ENCODE measurements at regions not wholly inside any gene's neighbourhood (a gene's known extent, or its start where the extent isn't known, plus 50 kb on each side); places are given as distances from the start of the nearest gene placed in this dataset.
"Not testable (repeated sequence)": the region's sequence is repeated elsewhere in the genome, so short reads cannot be mapped to it uniquely, and the experiment has no call there.

GRCh38 chrX:14303891-14304290 is 225.4 kb upstream of the GLRA2 start:
- Histone ChIP-seq H3K36me3 (replicated peaks in 1 of 2; ENCODE audit: control extremely low read depth in 1 of 2, control insufficient read depth in 1 of 2, extremely low read depth in 1 of 2, insufficient read depth in 2 of 2, low read length in 1 of 2) (no peaks in the 10 kb centered on the region), H3K9ac (ENCODE audit: low read length) (no peak overlapping the region), H3K4me3 (ENCODE audit: control extremely low read depth in 1 of 5, extremely low read depth in 1 of 5, insufficient read depth in 1 of 5, low read depth in 2 of 5, low read length in 4 of 5) (no peak overlapping the region), H3K4me2 (replicated peaks; ENCODE audit: low read depth, low read length, poor library complexity, severe bottlenecking) (no peak overlapping the region), H3K79me2 (ENCODE audit: control insufficient read depth, insufficient read depth, low read length) (no peaks in the 10 kb centered on the region), H3K27ac (ENCODE audit: low read length in 2 of 2) (no peak overlapping the region), H3K9me3 (ENCODE audit: control extremely low read depth in 1 of 3, control insufficient read depth in 2 of 3, insufficient read depth in 1 of 3, low read length in 2 of 3) (no peaks in the 10 kb centered on the region), H3K4me1 (ENCODE audit: control insufficient read depth in 2 of 2, insufficient read depth in 2 of 2, low read length in 2 of 2) (no peaks in the 10 kb centered on the region), H4K20me1 (ENCODE audit: control insufficient read depth, insufficient read depth, low read length, poor library complexity, severe bottlenecking) (no peaks in the 10 kb centered on the region), H3K27me3 (replicated peaks in 1 of 4; ENCODE audit: control extremely low read depth in 1 of 4, control insufficient read depth in 3 of 4, insufficient read depth in 4 of 4, low read length in 3 of 4) (no peaks in the 10 kb centered on the region), H2AFZ (ENCODE audit: insufficient read depth, low read depth, low read length, poor library complexity, severe bottlenecking) (no peak overlapping the region)
- Mint-ChIP-seq H3K4me3 (no peak overlapping the region), H3K27me3 (no peaks in the 10 kb centered on the region), H3K27ac (no peak overlapping the region), H3K4me1 (no peaks in the 10 kb centered on the region), H3K9me3 (ENCODE audit: insufficient read depth) (no peaks in the 10 kb centered on the region)
- CTCF ChIA-PET, result no interaction called here
- no CpG with 5 or more reads among the region's 2 CpGs for WGBS (ENCODE audit: insufficient coverage)
- TF ChIP-seq CTCF (IDR thresholded peaks at IDR 0.05), result no peak
- TF ChIP-seq EZH2 (IDR thresholded peaks at IDR 0.05; ENCODE audit: borderline replicate concordance, insufficient read depth, low read depth, low read length, poor library complexity, severe bottlenecking), result no peak
- DNase-seq (no peak), ATAC-seq (ENCODE audit: low read depth) (no peak)
- intact Hi-C loops (cut with micrococcal nuclease), result no loop called here
- POLR2A ChIA-PET, result no interaction called here

GRCh38 chrX:14302561-14302960 is 226.8 kb upstream of the GLRA2 start:
- POLR2A ChIA-PET; H3K27me3 Mint-ChIP-seq; H2AFZ ChIP-seq (ENCODE audit: insufficient read depth, low read depth, low read length, poor library complexity, severe bottlenecking); H3K4me3 Mint-ChIP-seq; ATAC-seq (ENCODE audit: low read depth); H3K79me2 ChIP-seq (ENCODE audit: control insufficient read depth, insufficient read depth, low read length); H3K4me3 ChIP-seq (ENCODE audit: control extremely low read depth in 1 of 5, extremely low read depth in 1 of 5, insufficient read depth in 1 of 5, low read depth in 2 of 5, low read length in 4 of 5); H3K4me1 ChIP-seq (ENCODE audit: control insufficient read depth in 2 of 2, insufficient read depth in 2 of 2, low read length in 2 of 2); H3K4me2 ChIP-seq (replicated peaks; ENCODE audit: low read depth, low read length, poor library complexity, severe bottlenecking); H4K20me1 ChIP-seq (ENCODE audit: control insufficient read depth, insufficient read depth, low read length, poor library complexity, severe bottlenecking); intact Hi-C loops (cut with micrococcal nuclease); H3K9me3 ChIP-seq (ENCODE audit: control extremely low read depth in 1 of 3, control insufficient read depth in 2 of 3, insufficient read depth in 1 of 3, low read length in 2 of 3); H3K4me1 Mint-ChIP-seq; H3K27ac Mint-ChIP-seq; CTCF ChIA-PET; H3K9ac ChIP-seq (ENCODE audit: low read length); H3K9me3 Mint-ChIP-seq (ENCODE audit: insufficient read depth); DNase-seq; H3K27me3 ChIP-seq (replicated peaks in 1 of 4; ENCODE audit: control extremely low read depth in 1 of 4, control insufficient read depth in 3 of 4, insufficient read depth in 4 of 4, low read length in 3 of 4); H3K27ac ChIP-seq (ENCODE audit: low read length in 2 of 2); H3K36me3 ChIP-seq (replicated peaks in 1 of 2; ENCODE audit: control extremely low read depth in 1 of 2, control insufficient read depth in 1 of 2, extremely low read depth in 1 of 2, insufficient read depth in 2 of 2, low read length in 1 of 2): not testable (repeated sequence)
- WGBS (ENCODE audit: insufficient coverage), result 100% methylated on average over 3 of the region's 28 CpGs

All from B cell (primary cell).